Lower leg skin (tissue), 4 donors: ENCODE measurements at regions not wholly inside any gene's neighbourhood (a gene's known extent, or its start where the extent isn't known, plus 50 kb on each side); places are given as distances from the start of the nearest gene placed in this dataset.
"Not testable (repeated sequence)": the region's sequence is repeated elsewhere in the genome, so short reads cannot be mapped to it uniquely, and the experiment has no call there.

Experiments used
- DNase-seq, 2 donors: peaks; one replicate each; pipeline ENCODE4 v3.0.0-alpha.2; 2019; ENCODE audit warnings: low spot score in 2 of 2
- H3K4me3 ChIP-seq: fragments of 200-600 bp; sonication (generic); 2 replicates; pipeline ENCODE4 v1.5.1; 2017; ENCODE audit warnings: mild to moderate bottlenecking, low read depth; ENCODE audit not compliant: poor library complexity, severe bottlenecking
- CTCF ChIP-seq, 3 donors: fragments of 450-650 bp; IDR thresholded peaks; one replicate each; pipeline ENCODE4 v1.5.1; 2016; ENCODE audit warnings: antibody characterized with exemption in 3 of 3, mild to moderate bottlenecking in 3 of 3, moderate library complexity in 2 of 3
- POLR2A ChIP-seq, 2 donors: fragments of 450-650 bp; IDR thresholded peaks; one replicate each; pipeline ENCODE4 v1.6.1; 2016 to 2017; ENCODE audit warnings: antibody characterized with exemption in 2 of 2, mild to moderate bottlenecking in 1 of 2, moderate library complexity in 1 of 2
- WGBS, 2 donors: methylation state at CpG; one replicate each; pipeline ENCODE4 v1.1.5; 2018; 5-methylcytosine and 5-hydroxymethylcytosine counted together
- intact Hi-C: fragments of 100-400 bp; cut with DNase I; formaldehyde crosslinking; loops from one replicate; pipeline ENCODE4 v1.15.0; 2023; ENCODE audit warnings: low total_unique reads

- 54 to 59% methylated on average over 13 of the region's 13 CpGs for WGBS, 2 donors
- peak in 1 of 2 donors; percentile 41 for DNase-seq
- no peak overlapping the region for H3K4me3 ChIP-seq
- intact Hi-C loops = no loop called here
- no peak for TF ChIP-seq POLR2A (IDR thresholded peaks at IDR 0.05)
- TF ChIP-seq CTCF (IDR thresholded peaks at IDR 0.05) = no peak
Observed at GRCh38 chr16:86951831-86952598, 365.2 kb downstream of the C16orf95 start.

GRCh38 chr16:86952769-86953168 is 364.4 kb downstream of the C16orf95 start:
- no peak overlapping the region for H3K4me3 ChIP-seq
- DNase-seq = no peak
- intact Hi-C loops = no loop called here
- TF ChIP-seq CTCF (IDR thresholded peaks at IDR 0.05) = no peak
- TF ChIP-seq POLR2A (IDR thresholded peaks at IDR 0.05) = no peak

- 76 to 82% methylated on average over 21 to 29 of the region's 29 CpGs for WGBS, 2 donors
- no peak overlapping the region for H3K4me3 ChIP-seq
- TF ChIP-seq CTCF (IDR thresholded peaks at IDR 0.05) = no peak
- TF ChIP-seq POLR2A (IDR thresholded peaks at IDR 0.05) = no peak
- intact Hi-C loops = no loop called here
- no peak for DNase-seq
Observed at GRCh38 chr16:86953631-86954391, 363.4 kb downstream of the C16orf95 start.

GRCh38 chr16:86955136-86955855 is 361.9 kb downstream of the C16orf95 start:
- DNase-seq = no peak
- H3K4me3 ChIP-seq = no peak overlapping the region
- WGBS, 2 donors = 82% methylated on average over 12 to 13 of the region's 13 CpGs
- TF ChIP-seq CTCF (IDR thresholded peaks at IDR 0.05) (no peak), POLR2A (IDR thresholded peaks at IDR 0.05) (no peak)
- intact Hi-C loops = no loop called here

DNA sequence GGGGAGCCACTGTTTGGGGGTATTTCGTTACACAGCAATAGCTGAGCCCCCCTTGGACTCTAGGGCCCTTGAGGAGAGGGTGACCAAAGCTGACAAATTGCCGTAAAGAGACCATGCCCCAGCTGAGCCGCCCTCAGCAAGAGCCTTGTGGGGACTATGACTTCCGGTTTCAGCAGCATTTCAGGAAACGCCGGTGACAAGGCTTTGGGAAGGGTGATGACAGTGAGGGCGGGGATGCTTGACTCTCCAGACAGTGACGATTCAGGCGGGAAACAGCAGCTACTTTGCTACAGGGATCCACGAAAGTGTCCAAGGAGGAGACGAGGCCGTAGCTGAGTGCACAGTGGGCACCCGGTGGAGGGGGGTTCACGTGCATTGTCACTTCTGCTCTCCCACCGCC is 360.8 kb downstream of the C16orf95 start:
- TF ChIP-seq CTCF (IDR thresholded peaks at IDR 0.05) (no peak), POLR2A (IDR thresholded peaks at IDR 0.05) (no peak)
- WGBS, 2 donors = 57 to 69% methylated on average over 15 of the region's 15 CpGs
- H3K4me3 ChIP-seq = no peak overlapping the region
- intact Hi-C loops = no loop called here
- DNase-seq = no peak

DNA sequence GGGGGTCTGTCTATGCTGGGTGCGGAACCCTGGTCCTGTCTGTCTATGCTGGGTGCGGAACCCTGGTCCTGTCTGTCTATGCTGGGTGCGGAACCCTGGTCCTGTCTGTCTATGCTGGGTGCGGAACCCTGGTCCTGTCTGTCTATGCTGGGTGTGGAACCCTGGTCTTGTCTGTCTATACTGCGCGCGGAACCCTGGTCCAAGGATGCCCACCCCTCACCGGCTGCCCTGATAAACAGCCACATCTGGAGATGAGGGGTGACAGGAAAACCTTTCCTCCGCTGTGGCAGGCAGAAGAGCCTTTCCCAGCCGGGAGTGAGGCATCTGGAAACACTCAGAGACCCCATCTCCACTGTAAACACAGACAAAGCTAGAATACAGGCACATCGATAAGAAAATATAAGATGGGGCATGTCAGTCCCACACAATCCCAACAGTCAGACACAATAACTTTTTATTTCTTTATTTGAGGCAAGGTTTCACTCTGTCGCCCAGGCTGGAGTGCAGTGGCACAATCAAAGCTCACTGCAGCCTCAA is 359.5 kb downstream of the C16orf95 start:
- intact Hi-C loops, H3K4me3 ChIP-seq, DNase-seq: not testable (repeated sequence)
- WGBS, 2 donors = 84 to 88% methylated on average over 12 of the region's 12 CpGs
